ENCODE measurements at regions not wholly inside any gene's neighbourhood (a gene's known extent, or its start where the extent isn't known, plus 50 kb on each side); places are given as distances from the start of the nearest gene placed in this dataset.

DNA sequence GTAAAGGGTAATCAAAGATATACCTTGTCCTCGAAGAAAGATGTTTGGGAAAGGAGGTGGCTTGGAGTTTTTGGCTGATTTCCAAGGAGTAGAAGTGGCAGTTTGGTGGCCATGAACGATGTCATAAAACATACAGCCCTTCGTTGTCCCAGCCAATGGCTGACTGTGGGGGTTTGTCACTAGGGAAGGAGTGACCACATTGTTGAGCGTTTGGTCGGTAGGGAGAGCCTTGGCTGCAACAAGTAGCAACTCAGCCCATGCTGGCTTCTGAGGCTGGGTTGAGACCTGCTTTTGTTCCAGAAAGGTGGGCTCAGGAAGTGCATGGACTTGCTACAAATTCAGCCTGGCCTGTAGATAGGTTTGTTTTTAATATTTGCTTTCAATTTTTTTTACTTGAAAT lies 128.3 kb downstream of the BOD1 start:
- no peak for TF ChIP-seq CTCF (conservative IDR thresholded peaks at IDR 0.05; ENCODE audit: low read depth, low read length)
- no peak for TF ChIP-seq EZH2 (IDR thresholded peaks at IDR 0.05; ENCODE audit: borderline replicate concordance, low read depth, low read length, poor library complexity, severe bottlenecking)
